ENCODE measurements at regions not wholly inside any gene's neighbourhood (a gene's known extent, or its start where the extent isn't known, plus 50 kb on each side); places are given as distances from the start of the nearest gene placed in this dataset.

DNA sequence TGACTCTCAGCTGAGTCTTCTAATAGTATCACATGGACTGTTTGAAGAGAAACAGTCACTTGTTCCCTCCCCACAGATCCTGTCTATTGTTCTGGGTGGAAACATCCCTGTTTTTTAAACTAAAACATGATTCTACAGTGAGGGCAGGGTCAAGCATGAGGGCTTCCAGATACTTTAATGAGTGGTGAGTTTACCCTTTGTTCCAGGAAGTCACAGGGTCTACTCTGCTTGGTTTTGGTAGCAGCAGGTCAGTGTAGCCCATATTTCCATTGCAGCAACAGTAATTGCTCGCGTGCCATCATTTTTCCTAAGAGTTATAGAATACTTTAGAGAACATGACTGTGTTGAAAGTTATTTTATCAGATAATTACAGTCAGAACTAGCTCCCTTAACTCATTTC is 87.4 kb downstream of the ZNF732 start:
- no peak for DNase-seq (ENCODE audit: insufficient read length, low spot score, missing footprints)
- H2AFZ ChIP-seq (ENCODE audit: low read length): no peak overlapping the region
- peaks cover 54% of the 10 kb centered on the region for H3K79me2 ChIP-seq (ENCODE audit: insufficient read depth, low read length)
- H3K9me3 ChIP-seq (ENCODE audit: low read depth, low read length): no peaks in the 10 kb centered on the region
- no peaks in the 10 kb centered on the region for H3K27me3 ChIP-seq (ENCODE audit: insufficient read depth, low read length)
- H4K20me1 ChIP-seq (ENCODE audit: insufficient read depth, low read length): no peaks in the 10 kb centered on the region
- no peak overlapping the region for H3K4me2 ChIP-seq (ENCODE audit: insufficient read depth, low read length)
- no peaks in the 10 kb centered on the region for H3K36me3 ChIP-seq (ENCODE audit: insufficient read depth, low read length)
- peaks cover 3% of the 10 kb centered on the region for H3K4me1 ChIP-seq (ENCODE audit: insufficient read depth, low read length)
- TF ChIP-seq, protein P1, sequence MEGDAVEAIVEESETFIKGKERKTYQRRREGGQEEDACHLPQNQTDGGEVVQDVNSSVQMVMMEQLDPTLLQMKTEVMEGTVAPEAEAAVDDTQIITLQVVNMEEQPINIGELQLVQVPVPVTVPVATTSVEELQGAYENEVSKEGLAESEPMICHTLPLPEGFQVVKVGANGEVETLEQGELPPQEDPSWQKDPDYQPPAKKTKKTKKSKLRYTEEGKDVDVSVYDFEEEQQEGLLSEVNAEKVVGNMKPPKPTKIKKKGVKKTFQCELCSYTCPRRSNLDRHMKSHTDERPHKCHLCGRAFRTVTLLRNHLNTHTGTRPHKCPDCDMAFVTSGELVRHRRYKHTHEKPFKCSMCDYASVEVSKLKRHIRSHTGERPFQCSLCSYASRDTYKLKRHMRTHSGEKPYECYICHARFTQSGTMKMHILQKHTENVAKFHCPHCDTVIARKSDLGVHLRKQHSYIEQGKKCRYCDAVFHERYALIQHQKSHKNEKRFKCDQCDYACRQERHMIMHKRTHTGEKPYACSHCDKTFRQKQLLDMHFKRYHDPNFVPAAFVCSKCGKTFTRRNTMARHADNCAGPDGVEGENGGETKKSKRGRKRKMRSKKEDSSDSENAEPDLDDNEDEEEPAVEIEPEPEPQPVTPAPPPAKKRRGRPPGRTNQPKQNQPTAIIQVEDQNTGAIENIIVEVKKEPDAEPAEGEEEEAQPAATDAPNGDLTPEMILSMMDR (IDR thresholded peaks at IDR 0.05; ENCODE audit: extremely low read depth, low read depth, low read length): no peak
- H3K4me3 ChIP-seq (ENCODE audit: insufficient read depth, low read length): no peak overlapping the region
- no peak overlapping the region for H3K27ac ChIP-seq (ENCODE audit: low read depth, low read length)

DNA sequence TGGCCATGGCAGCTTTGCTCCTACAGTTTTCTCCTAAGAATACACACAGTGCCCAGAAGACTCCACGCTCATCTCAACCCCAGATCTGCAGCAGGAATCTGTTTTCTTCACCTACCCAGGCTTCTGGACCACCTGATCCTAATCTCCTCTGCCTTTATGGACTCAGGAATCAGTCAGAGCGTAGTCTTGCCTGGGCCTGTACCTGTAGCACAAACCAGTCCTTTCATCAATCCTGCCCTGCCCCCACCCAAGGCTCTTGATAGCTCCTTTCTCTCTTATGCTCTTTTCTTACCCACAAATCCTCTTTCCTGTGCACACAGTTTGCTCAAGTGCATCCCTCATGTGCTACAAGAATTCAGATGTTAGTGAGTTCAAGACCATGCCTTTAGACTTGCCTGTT is 89.7 kb downstream of the ZNF718 start:
- Histone ChIP-seq H3K36me3 (ENCODE audit: insufficient read depth, low read length) (no peaks in the 10 kb centered on the region), H3K27ac (ENCODE audit: low read depth, low read length) (no peak overlapping the region), H3K4me2 (ENCODE audit: insufficient read depth, low read length) (peak overlapping the region; percentile 80), H4K20me1 (ENCODE audit: insufficient read depth, low read length) (no peaks in the 10 kb centered on the region), H3K9me3 (ENCODE audit: low read depth, low read length) (no peaks in the 10 kb centered on the region), H2AFZ (ENCODE audit: low read length) (no peak overlapping the region), H3K79me2 (ENCODE audit: insufficient read depth, low read length) (peaks cover 49% of the 10 kb centered on the region), H3K4me1 (ENCODE audit: insufficient read depth, low read length) (peaks cover 3% of the 10 kb centered on the region), H3K4me3 (ENCODE audit: insufficient read depth, low read length) (peak overlapping the region; percentile 77), H3K27me3 (ENCODE audit: insufficient read depth, low read length) (no peaks in the 10 kb centered on the region)
- TF ChIP-seq, protein P1 (IDR thresholded peaks at IDR 0.05; ENCODE audit: extremely low read depth, low read depth, low read length): no peak
- no peak for DNase-seq (ENCODE audit: insufficient read length, low spot score, missing footprints)
